22Rv1 (cell line): ENCODE measurements at regions not wholly inside any gene's neighbourhood (a gene's known extent, or its start where the extent isn't known, plus 50 kb on each side); places are given as distances from the start of the nearest gene placed in this dataset.

Source experiments
- CTCF ChIP-seq: fragments of 450-650 bp; IDR thresholded peaks from 2 replicates; pipeline ENCODE4 v1.5.1; 2017; ENCODE audit warnings: mild to moderate bottlenecking
- ZFX ChIP-seq: fragments of 450-650 bp; IDR thresholded peaks from 2 replicates; pipeline ENCODE4 v1.6.1; 2017; ENCODE audit warnings: antibody characterized with exemption, borderline replicate concordance

- TF ChIP-seq CTCF (no peak), ZFX (no peak)
Observed at GRCh38 chr6:111971181-111971841, 82.6 kb upstream of the CCN6 start.
